NOMO-1 (cell line): ENCODE measurements at regions not wholly inside any gene's neighbourhood (a gene's known extent, or its start where the extent isn't known, plus 50 kb on each side); places are given as distances from the start of the nearest gene placed in this dataset.

Source experiments
- DNase-seq, 2 experiments: peaks; one replicate each; lab custom pipeline; 2025; ENCODE audit not compliant: unreplicated experiment in 2 of 2; lab: John Stamatoyannopoulos, UW

- DNase-seq = no peak
Measured at GRCh38 chr2:16284941-16285625, 344.7 kb downstream of the MYCN start.

GRCh38 chr2:16283071-16283850, 342.9 kb downstream of the MYCN start:
- DNase-seq = no peak

- DNase-seq = no peak
Measured at GRCh38 chr2:16282511-16282910, 342.2 kb downstream of the MYCN start.

- peak in 1 of 2 experiments; percentile 27 for DNase-seq
Measured at GRCh38 chr2:16281451-16282335, 341.3 kb downstream of the MYCN start.

- no peak for DNase-seq
Measured at GRCh38 chr2:16280081-16280480, 339.7 kb downstream of the MYCN start.

- no peak for DNase-seq
Measured at GRCh38 chr2:16279641-16280040, 339.3 kb downstream of the MYCN start.

- DNase-seq = no peak
Measured at GRCh38 chr2:16279201-16279570, 338.8 kb downstream of the MYCN start.

GRCh38 chr2:16278421-16279200, 338.3 kb downstream of the MYCN start:
- no peak for DNase-seq

GRCh38 chr2:16277117-16277516, 336.8 kb downstream of the MYCN start:
- DNase-seq = no peak

GRCh38 chr2:16275661-16276060, 335.3 kb downstream of the MYCN start:
- no peak for DNase-seq

GRCh38 chr2:16275131-16275530, 334.8 kb downstream of the MYCN start:
- no peak for DNase-seq

GRCh38 chr2:16273111-16273510, 332.8 kb downstream of the MYCN start:
- DNase-seq = no peak

GRCh38 chr2:16272038-16272788, 331.9 kb downstream of the MYCN start:
- no peak for DNase-seq

GRCh38 chr2:16271231-16271896, 331.0 kb downstream of the MYCN start:
- DNase-seq = peak; percentile 44 to 74

GRCh38 chr2:16270441-16270840, 330.1 kb downstream of the MYCN start:
- DNase-seq = no peak

- no peak for DNase-seq
Measured at GRCh38 chr2:16268301-16269000, 328.1 kb downstream of the MYCN start.

- DNase-seq = no peak
Measured at GRCh38 chr2:16266571-16266970, 326.2 kb downstream of the MYCN start.

GRCh38 chr2:16264931-16265540, 324.7 kb downstream of the MYCN start:
- DNase-seq = no peak
